ENCODE measurements at regions not wholly inside any gene's neighbourhood (a gene's known extent, or its start where the extent isn't known, plus 50 kb on each side); places are given as distances from the start of the nearest gene placed in this dataset.
"Not testable (repeated sequence)": the region's sequence is repeated elsewhere in the genome, so short reads cannot be mapped to it uniquely, and the experiment has no call there.

DNA sequence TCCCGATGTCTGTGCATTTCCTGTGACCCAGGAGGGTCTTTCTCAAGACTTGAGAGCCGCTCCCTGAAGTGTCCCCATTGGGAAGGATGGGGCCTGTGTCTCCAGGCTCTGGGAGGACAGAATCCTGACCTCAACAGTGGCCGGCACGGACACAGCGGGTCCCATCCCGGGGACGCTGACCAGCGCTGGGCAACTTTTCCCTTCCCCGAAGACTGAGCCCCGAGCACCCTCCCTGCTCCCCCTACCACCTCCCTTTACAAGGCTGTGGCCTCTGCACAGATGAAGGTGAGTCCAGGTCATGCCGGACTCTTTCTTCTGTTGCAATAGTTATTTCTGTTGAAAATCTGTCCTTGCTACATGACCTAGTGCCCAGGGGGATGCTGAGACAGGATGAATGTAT lies 135.7 kb downstream of the TMEM121 start:
- TF ChIP-seq, protein P1, sequence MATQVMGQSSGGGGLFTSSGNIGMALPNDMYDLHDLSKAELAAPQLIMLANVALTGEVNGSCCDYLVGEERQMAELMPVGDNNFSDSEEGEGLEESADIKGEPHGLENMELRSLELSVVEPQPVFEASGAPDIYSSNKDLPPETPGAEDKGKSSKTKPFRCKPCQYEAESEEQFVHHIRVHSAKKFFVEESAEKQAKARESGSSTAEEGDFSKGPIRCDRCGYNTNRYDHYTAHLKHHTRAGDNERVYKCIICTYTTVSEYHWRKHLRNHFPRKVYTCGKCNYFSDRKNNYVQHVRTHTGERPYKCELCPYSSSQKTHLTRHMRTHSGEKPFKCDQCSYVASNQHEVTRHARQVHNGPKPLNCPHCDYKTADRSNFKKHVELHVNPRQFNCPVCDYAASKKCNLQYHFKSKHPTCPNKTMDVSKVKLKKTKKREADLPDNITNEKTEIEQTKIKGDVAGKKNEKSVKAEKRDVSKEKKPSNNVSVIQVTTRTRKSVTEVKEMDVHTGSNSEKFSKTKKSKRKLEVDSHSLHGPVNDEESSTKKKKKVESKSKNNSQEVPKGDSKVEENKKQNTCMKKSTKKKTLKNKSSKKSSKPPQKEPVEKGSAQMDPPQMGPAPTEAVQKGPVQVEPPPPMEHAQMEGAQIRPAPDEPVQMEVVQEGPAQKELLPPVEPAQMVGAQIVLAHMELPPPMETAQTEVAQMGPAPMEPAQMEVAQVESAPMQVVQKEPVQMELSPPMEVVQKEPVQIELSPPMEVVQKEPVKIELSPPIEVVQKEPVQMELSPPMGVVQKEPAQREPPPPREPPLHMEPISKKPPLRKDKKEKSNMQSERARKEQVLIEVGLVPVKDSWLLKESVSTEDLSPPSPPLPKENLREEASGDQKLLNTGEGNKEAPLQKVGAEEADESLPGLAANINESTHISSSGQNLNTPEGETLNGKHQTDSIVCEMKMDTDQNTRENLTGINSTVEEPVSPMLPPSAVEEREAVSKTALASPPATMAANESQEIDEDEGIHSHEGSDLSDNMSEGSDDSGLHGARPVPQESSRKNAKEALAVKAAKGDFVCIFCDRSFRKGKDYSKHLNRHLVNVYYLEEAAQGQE (IDR thresholded peaks at IDR 0.05): not testable (repeated sequence)
- TF ChIP-seq JUNB (IDR thresholded peaks at IDR 0.05); KDM1A (IDR thresholded peaks at IDR 0.05; ENCODE audit: low read depth): not testable (repeated sequence)
- TF ChIP-seq, protein P2, sequence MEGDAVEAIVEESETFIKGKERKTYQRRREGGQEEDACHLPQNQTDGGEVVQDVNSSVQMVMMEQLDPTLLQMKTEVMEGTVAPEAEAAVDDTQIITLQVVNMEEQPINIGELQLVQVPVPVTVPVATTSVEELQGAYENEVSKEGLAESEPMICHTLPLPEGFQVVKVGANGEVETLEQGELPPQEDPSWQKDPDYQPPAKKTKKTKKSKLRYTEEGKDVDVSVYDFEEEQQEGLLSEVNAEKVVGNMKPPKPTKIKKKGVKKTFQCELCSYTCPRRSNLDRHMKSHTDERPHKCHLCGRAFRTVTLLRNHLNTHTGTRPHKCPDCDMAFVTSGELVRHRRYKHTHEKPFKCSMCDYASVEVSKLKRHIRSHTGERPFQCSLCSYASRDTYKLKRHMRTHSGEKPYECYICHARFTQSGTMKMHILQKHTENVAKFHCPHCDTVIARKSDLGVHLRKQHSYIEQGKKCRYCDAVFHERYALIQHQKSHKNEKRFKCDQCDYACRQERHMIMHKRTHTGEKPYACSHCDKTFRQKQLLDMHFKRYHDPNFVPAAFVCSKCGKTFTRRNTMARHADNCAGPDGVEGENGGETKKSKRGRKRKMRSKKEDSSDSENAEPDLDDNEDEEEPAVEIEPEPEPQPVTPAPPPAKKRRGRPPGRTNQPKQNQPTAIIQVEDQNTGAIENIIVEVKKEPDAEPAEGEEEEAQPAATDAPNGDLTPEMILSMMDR (IDR thresholded peaks at IDR 0.05): not testable (repeated sequence)
